ENCODE measurements at regions not wholly inside any gene's neighbourhood (a gene's known extent, or its start where the extent isn't known, plus 50 kb on each side); places are given as distances from the start of the nearest gene placed in this dataset.
"Not testable (repeated sequence)": the region's sequence is repeated elsewhere in the genome, so short reads cannot be mapped to it uniquely, and the experiment has no call there.

DNA sequence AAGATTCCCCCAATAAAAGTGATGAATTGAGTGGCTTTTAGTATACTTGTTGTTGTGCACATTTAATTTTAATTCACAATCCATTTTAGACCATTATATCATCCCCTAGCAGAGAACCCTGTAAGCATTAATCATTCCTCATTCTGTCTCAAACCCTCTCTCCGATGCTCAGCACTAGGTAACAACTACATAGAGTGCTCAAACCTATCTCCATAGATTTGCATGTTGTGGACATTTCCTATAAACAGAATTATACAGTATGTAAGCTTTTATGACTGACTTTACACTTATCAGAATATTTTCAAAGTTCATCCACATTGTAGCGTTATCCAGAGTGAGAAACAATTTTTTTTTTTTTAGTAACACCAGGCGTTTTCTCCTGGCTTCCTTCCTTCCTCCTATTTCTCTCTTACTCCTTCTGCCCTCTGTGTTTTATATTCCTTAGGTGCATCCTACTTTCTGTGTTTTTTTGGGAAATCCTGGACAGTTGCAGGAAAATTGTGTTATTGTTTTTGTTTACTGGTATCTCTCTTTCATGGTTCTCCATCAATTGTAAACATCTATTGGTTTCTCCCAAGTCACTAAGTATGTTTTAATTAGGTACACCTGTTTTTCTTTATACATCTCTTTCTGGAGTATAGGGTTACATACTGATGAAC, 1528.0 kb upstream of the TPTE start:
- Histone ChIP-seq H3K9me3 (peaks cover 14 to 19% of the 10 kb centered on the region in 2 donors), H3K4me1 (no peaks in the 10 kb centered on the region), H3K4me3 (no peak overlapping the region), H3K27ac (no peak overlapping the region), H3K36me3 (no peaks in the 10 kb centered on the region), H3K27me3 (no peaks in the 10 kb centered on the region)
- intact Hi-C loops (cut with DNase I; ENCODE audit: low total_unique reads) (no loop called here), in situ Hi-C loops (cut with MboI; ENCODE audit: low pct_ligation_motif_present in 1 of 4, low pct_unique_long_range_greater_than_20kb in 1 of 4, low sequenced_read_pairs in 3 of 4) (no loop called here)
- 36 to 37% methylated on average over 3 of the region's 3 CpGs for WGBS, 2 donors (ENCODE audit: low coverage in 1 of 2)
- DNase-seq: no peak
- TF ChIP-seq POLR2AphosphoS5 (IDR thresholded peaks at IDR 0.05) (no peak), POLR2A (IDR thresholded peaks at IDR 0.05) (no peak), EP300 (IDR thresholded peaks at IDR 0.05; ENCODE audit: low read depth) (no peak)
- TF ChIP-seq, protein P1, sequence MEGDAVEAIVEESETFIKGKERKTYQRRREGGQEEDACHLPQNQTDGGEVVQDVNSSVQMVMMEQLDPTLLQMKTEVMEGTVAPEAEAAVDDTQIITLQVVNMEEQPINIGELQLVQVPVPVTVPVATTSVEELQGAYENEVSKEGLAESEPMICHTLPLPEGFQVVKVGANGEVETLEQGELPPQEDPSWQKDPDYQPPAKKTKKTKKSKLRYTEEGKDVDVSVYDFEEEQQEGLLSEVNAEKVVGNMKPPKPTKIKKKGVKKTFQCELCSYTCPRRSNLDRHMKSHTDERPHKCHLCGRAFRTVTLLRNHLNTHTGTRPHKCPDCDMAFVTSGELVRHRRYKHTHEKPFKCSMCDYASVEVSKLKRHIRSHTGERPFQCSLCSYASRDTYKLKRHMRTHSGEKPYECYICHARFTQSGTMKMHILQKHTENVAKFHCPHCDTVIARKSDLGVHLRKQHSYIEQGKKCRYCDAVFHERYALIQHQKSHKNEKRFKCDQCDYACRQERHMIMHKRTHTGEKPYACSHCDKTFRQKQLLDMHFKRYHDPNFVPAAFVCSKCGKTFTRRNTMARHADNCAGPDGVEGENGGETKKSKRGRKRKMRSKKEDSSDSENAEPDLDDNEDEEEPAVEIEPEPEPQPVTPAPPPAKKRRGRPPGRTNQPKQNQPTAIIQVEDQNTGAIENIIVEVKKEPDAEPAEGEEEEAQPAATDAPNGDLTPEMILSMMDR (IDR thresholded peaks at IDR 0.05): no peak

DNA sequence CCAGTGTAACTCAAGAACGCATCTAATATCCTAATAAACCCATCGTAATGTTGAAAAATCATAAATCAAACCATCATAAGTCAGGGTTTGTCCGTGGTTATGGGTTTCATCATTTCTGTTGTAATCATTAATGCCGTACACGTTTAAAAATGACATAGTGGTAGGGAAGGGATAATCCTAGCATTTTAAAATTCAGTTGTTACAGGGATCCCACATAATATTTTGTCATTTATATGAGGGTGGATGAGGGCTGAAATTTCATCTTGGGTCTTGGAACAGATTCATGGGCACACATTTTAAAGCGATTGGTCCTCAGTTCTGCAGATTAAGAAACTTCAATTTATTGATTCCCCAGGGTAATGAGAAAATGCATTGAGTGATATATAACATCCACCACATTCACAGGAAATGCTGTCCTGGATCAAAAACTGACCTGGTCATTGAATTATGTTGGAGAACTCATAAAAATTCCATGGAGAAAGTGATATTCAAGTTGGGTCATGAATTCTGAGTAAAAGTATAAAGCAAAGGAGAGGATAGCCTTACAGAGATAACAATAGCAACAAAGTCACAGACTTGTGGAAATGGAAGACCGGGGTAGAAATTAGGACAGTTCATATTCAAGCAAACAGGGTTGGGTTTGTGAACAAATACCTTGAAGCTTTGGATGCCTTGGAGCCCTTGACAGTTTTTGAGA, 1527.3 kb upstream of the TPTE start:
- no peak for DNase-seq

DNA sequence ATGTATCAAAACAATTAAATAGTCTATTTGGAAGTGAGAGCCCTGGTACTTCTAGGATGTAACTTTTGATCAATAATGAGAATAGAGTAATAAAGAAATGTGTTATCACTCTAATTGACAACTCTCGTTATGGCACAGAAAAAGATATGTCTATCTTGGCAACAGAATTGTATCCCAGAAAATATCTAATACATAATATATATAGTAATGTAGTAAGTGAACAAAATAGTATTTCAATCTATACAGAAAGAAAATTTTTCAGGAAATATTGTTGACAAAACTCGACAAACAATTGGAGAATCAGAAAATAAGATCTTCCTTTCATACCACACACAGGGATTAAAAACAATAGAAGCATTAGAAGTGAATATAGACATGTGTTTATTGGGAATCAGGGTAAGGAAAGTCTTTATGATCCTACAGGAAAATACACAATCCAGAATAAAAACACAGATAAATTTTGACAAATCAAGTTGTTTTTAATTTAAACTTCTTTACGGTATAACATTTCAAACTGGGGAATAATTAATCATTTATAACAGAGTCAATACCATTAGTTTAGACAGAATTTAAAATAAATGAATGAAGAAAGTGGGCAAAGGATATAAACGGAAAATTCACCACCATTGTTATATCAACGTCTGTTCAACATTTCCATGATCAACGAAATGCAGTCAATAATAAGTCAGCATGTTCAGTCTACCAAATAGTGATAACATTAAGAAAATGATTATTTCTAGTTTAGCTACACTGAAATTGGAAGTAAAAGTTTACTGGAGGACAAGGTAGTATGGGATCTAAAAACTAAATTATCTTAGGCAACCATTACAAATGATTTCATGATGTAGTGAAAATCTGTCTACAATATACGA, 1526.5 kb upstream of the TPTE start:
- no peaks in the 10 kb centered on the region for H3K27me3 ChIP-seq
- H3K9me3 ChIP-seq: peaks cover 18 to 23% of the 10 kb centered on the region in 2 donors
- H3K36me3 ChIP-seq: no peaks in the 10 kb centered on the region
- H3K4me1 ChIP-seq: no peaks in the 10 kb centered on the region
- H3K27ac ChIP-seq: no peak overlapping the region
- H3K4me3 ChIP-seq: no peak overlapping the region
- TF ChIP-seq POLR2A (IDR thresholded peaks at IDR 0.05) (no peak), POLR2AphosphoS5 (IDR thresholded peaks at IDR 0.05) (no peak), EP300 (IDR thresholded peaks at IDR 0.05; ENCODE audit: low read depth) (no peak)
- TF ChIP-seq, protein P1 (IDR thresholded peaks at IDR 0.05): no peak
- intact Hi-C loops (cut with DNase I; ENCODE audit: low total_unique reads) (no loop called here), in situ Hi-C loops (cut with MboI; ENCODE audit: low pct_ligation_motif_present in 1 of 4, low pct_unique_long_range_greater_than_20kb in 1 of 4, low sequenced_read_pairs in 3 of 4) (no loop called here)
- DNase-seq: no peak
- WGBS, 2 donors (ENCODE audit: low coverage in 1 of 2): 33 to 35% methylated on average over 7 of the region's 7 CpGs

More for the DNA sequence above, 1527.3 kb upstream of the TPTE start:
- H3K4me1 ChIP-seq: no peaks in the 10 kb centered on the region
- no peak overlapping the region for H3K4me3 ChIP-seq
- WGBS, 2 donors (ENCODE audit: low coverage in 1 of 2): 48 to 49% methylated on average over 7 of the region's 7 CpGs
- in situ Hi-C loops (cut with MboI; ENCODE audit: low pct_ligation_motif_present in 1 of 4, low pct_unique_long_range_greater_than_20kb in 1 of 4, low sequenced_read_pairs in 3 of 4): no loop called here
- intact Hi-C loops (cut with DNase I; ENCODE audit: low total_unique reads): no loop called here
- no peak for TF ChIP-seq POLR2AphosphoS5 (IDR thresholded peaks at IDR 0.05)
- no peak for TF ChIP-seq POLR2A (IDR thresholded peaks at IDR 0.05)
- TF ChIP-seq EP300 (IDR thresholded peaks at IDR 0.05; ENCODE audit: low read depth): no peak
- TF ChIP-seq, protein P1 (IDR thresholded peaks at IDR 0.05): no peak
- H3K27me3 ChIP-seq: no peaks in the 10 kb centered on the region
- H3K27ac ChIP-seq: no peak overlapping the region
- no peaks in the 10 kb centered on the region for H3K36me3 ChIP-seq
- peaks cover 15 to 19% of the 10 kb centered on the region in 2 donors for H3K9me3 ChIP-seq

DNA sequence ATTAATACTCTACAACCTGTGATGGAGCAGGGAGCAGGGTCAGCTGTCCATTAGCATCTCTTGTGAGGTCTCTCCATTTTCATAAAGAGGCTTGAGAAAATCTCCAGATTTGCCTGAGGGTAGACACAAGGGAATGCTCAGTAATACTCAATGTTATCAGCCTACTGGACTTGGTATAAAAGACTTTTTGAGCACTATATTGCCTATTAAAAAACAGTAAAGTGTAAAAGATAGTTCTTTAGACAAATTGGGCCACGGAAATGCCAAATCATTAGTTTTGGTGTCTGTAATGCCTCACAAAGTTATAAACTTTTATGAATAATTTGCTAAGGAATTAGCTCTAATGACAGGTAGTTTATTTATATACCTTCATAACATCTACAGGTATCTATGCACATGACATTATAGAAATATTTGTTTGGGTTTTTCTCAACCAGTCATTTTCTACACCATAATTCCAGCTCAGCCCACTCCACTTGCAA, 1524.9 kb upstream of the TPTE start:
- H3K27ac ChIP-seq; H3K36me3 ChIP-seq; intact Hi-C loops (cut with DNase I; ENCODE audit: low total_unique reads); in situ Hi-C loops (cut with MboI; ENCODE audit: low pct_ligation_motif_present in 1 of 4, low pct_unique_long_range_greater_than_20kb in 1 of 4, low sequenced_read_pairs in 3 of 4); H3K4me1 ChIP-seq; H3K4me3 ChIP-seq; H3K27me3 ChIP-seq; DNase-seq: not testable (repeated sequence)
- WGBS, 2 donors (ENCODE audit: low coverage in 1 of 2): 25 to 40% methylated on average over 1 of the region's 1 CpG
- H3K9me3 ChIP-seq: peaks cover 18 to 27% of the 10 kb centered on the region in 2 donors
